ENCODE measurements at regions not wholly inside any gene's neighbourhood (a gene's known extent, or its start where the extent isn't known, plus 50 kb on each side); places are given as distances from the start of the nearest gene placed in this dataset.
"Not testable (repeated sequence)": the region's sequence is repeated elsewhere in the genome, so short reads cannot be mapped to it uniquely, and the experiment has no call there.

GRCh38 chr5:167355346-167355745 is 936.1 kb upstream of the WWC1 start:
- 54% methylated on average over 5 of the region's 5 CpGs for WGBS

GRCh38 chr5:167356374-167356773 is 935.1 kb upstream of the WWC1 start:
- Histone ChIP-seq H3K36me3 (ENCODE audit: insufficient read depth) (no peaks in the 10 kb centered on the region), H3K4me3 (ENCODE audit: low read depth, low read length) (no peak overlapping the region), H3K27ac (ENCODE audit: low read depth) (no peak overlapping the region), H3K4me1 (ENCODE audit: insufficient read depth) (no peaks in the 10 kb centered on the region)
- 88% methylated on average over 1 of the region's 1 CpG for WGBS
- DNase-seq (ENCODE audit: extremely low spot score) = no peak

More at GRCh38 chr5:167355346-167355745, 936.1 kb upstream of the WWC1 start:
- H3K4me3 ChIP-seq (ENCODE audit: low read depth, low read length) = no peak overlapping the region
- no peak for DNase-seq (ENCODE audit: extremely low spot score)
- H3K27ac ChIP-seq (ENCODE audit: low read depth) = no peak overlapping the region
- no peaks in the 10 kb centered on the region for H3K36me3 ChIP-seq (ENCODE audit: insufficient read depth)
- H3K4me1 ChIP-seq (ENCODE audit: insufficient read depth) = no peaks in the 10 kb centered on the region

DNA sequence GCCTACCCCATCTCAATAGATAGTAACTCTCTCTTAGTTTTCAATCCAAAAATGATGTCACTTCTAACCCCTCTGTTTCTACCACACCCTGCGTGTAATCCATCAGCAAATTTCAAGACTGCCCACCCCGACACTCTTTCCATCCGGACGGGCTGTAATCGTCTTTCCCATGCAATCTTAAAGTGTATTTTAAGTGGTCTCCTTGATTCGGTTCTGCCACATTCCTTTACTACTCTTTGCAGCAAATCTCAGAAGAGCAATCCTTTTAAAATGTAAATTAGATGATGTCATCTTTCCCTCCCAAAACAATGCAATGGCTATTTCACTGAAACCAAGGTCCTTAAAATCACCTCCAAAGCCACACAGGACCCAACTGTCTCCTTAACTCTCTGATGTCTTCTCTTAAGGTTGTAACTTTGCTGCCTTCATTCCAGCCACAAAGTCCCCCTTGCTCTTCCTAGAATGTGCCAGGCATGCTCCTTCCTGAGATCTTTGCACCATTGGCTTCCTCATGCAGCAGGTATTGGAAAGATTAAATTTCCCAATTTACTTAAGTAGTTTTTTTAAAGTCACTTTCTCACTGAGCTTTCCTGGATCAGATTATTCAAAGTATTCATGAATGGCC is 932.5 kb upstream of the WWC1 start:
- no peaks in the 10 kb centered on the region for H3K4me1 ChIP-seq (ENCODE audit: insufficient read depth)
- H3K36me3 ChIP-seq (ENCODE audit: insufficient read depth) = no peaks in the 10 kb centered on the region
- WGBS = 47% methylated on average over 6 of the region's 6 CpGs
- no peak overlapping the region for H3K4me3 ChIP-seq (ENCODE audit: low read depth, low read length)
- no peak for DNase-seq (ENCODE audit: extremely low spot score)
- no peak overlapping the region for H3K27ac ChIP-seq (ENCODE audit: low read depth)

GRCh38 chr5:167361795-167362194 is 929.6 kb upstream of the WWC1 start:
- no peak for DNase-seq (ENCODE audit: extremely low spot score)
- Histone ChIP-seq H3K36me3 (ENCODE audit: insufficient read depth) (no peaks in the 10 kb centered on the region), H3K27ac (ENCODE audit: low read depth) (no peak overlapping the region), H3K4me3 (ENCODE audit: low read depth, low read length) (no peak overlapping the region), H3K4me1 (ENCODE audit: insufficient read depth) (no peaks in the 10 kb centered on the region)
- 67% methylated on average over 1 of the region's 1 CpG for WGBS

GRCh38 chr5:167363065-167363464 is 928.4 kb upstream of the WWC1 start:
- H3K4me3 ChIP-seq (ENCODE audit: low read depth, low read length) = no peak overlapping the region
- DNase-seq (ENCODE audit: extremely low spot score) = no peak
- WGBS = 96% methylated on average over 2 of the region's 2 CpGs
- no peak overlapping the region for H3K27ac ChIP-seq (ENCODE audit: low read depth)
- no peaks in the 10 kb centered on the region for H3K36me3 ChIP-seq (ENCODE audit: insufficient read depth)
- H3K4me1 ChIP-seq (ENCODE audit: insufficient read depth) = no peaks in the 10 kb centered on the region

- Histone ChIP-seq H3K4me3 (ENCODE audit: low read depth, low read length) (no peak overlapping the region), H3K36me3 (ENCODE audit: insufficient read depth) (no peaks in the 10 kb centered on the region), H3K27ac (ENCODE audit: low read depth) (no peak overlapping the region), H3K4me1 (ENCODE audit: insufficient read depth) (no peaks in the 10 kb centered on the region)
- 86% methylated on average over 17 of the region's 17 CpGs for WGBS
- DNase-seq (ENCODE audit: extremely low spot score) = no peak
Observed at GRCh38 chr5:167375125-167375524, 916.3 kb upstream of the WWC1 start.

DNA sequence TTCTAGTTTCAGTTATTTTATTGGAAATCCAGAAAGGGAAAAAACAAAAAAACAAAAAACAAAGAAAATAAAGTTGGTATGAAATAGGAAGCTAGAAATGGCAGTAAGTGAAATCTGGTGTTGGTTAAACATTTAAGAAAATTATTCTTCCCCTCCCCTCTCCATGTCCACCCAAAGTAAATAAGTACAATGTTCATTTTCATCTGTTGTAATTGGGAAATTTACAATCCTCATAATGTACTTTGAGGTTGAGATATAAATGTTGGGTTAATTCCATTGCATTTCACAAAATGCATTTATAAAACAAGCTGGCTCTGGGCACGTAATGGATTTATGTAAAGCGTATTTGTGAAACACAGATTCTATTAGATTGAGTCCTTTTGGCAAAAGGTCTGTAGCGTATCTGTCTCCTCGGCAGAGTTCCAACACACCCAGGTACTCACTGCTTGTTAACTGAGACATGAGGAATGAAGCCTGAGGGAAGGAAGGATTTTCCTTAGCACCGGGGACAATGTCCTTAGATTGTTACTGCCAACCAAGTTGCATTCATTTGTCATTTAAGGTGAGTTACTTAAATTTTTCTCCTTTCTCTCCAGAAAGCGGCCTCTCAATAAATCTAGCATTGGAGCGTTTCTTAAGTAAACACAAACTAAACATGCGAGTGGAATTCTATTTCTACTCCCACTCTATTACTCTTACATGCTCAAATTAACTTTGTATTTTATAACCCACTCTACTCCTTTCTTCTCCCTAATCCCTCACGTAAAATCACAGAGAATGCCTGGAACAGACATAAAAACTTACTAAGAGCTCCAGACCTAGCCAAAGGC is 912.3 kb upstream of the WWC1 start:
- WGBS = 49% methylated on average over 9 of the region's 9 CpGs
- peak; percentile 47 for DNase-seq (ENCODE audit: extremely low spot score)

GRCh38 chr5:167381457-167381856 is 910.0 kb upstream of the WWC1 start:
- H3K27ac ChIP-seq (ENCODE audit: low read depth) = no peak overlapping the region
- WGBS = 86% methylated on average over 1 of the region's 1 CpG
- no peak for DNase-seq (ENCODE audit: extremely low spot score)

More for the DNA sequence above, 912.3 kb upstream of the WWC1 start:
- no peak overlapping the region for H3K4me3 ChIP-seq (ENCODE audit: low read depth, low read length)
- H3K4me1 ChIP-seq (ENCODE audit: insufficient read depth) = no peaks in the 10 kb centered on the region
- H3K36me3 ChIP-seq (ENCODE audit: insufficient read depth) = no peaks in the 10 kb centered on the region
- no peak overlapping the region for H3K27ac ChIP-seq (ENCODE audit: low read depth)

GRCh38 chr5:167389537-167389936 is 901.9 kb upstream of the WWC1 start:
- WGBS = 90% methylated on average over 4 of the region's 4 CpGs
- Histone ChIP-seq H3K27ac (ENCODE audit: low read depth) (no peak overlapping the region), H3K36me3 (ENCODE audit: insufficient read depth) (no peaks in the 10 kb centered on the region), H3K4me1 (ENCODE audit: insufficient read depth) (no peaks in the 10 kb centered on the region), H3K4me3 (ENCODE audit: low read depth, low read length) (no peak overlapping the region)
- no peak for DNase-seq (ENCODE audit: extremely low spot score)

More at GRCh38 chr5:167381457-167381856, 910.0 kb upstream of the WWC1 start:
- Histone ChIP-seq H3K4me3 (ENCODE audit: low read depth, low read length) (no peak overlapping the region), H3K4me1 (ENCODE audit: insufficient read depth) (no peaks in the 10 kb centered on the region), H3K36me3 (ENCODE audit: insufficient read depth) (no peaks in the 10 kb centered on the region)

- not testable (repeated sequence) for H3K27ac ChIP-seq (ENCODE audit: low read depth); H3K36me3 ChIP-seq (ENCODE audit: insufficient read depth); DNase-seq (ENCODE audit: extremely low spot score); H3K4me3 ChIP-seq (ENCODE audit: low read depth, low read length); H3K4me1 ChIP-seq (ENCODE audit: insufficient read depth)
- 83% methylated on average over 4 of the region's 4 CpGs for WGBS
Observed at GRCh38 chr5:167391286-167391685, 900.2 kb upstream of the WWC1 start.

GRCh38 chr5:167392240-167392639 is 899.2 kb upstream of the WWC1 start:
- DNase-seq (ENCODE audit: extremely low spot score) = no peak
- Histone ChIP-seq H3K36me3 (ENCODE audit: insufficient read depth) (no peaks in the 10 kb centered on the region), H3K27ac (ENCODE audit: low read depth) (no peak overlapping the region), H3K4me1 (ENCODE audit: insufficient read depth) (no peaks in the 10 kb centered on the region), H3K4me3 (ENCODE audit: low read depth, low read length) (no peak overlapping the region)
- 67% methylated on average over 5 of the region's 5 CpGs for WGBS

- Histone ChIP-seq H3K4me1 (ENCODE audit: insufficient read depth) (no peaks in the 10 kb centered on the region), H3K27ac (ENCODE audit: low read depth) (no peak overlapping the region), H3K36me3 (ENCODE audit: insufficient read depth) (no peaks in the 10 kb centered on the region), H3K4me3 (ENCODE audit: low read depth, low read length) (no peak overlapping the region)
- no peak for DNase-seq (ENCODE audit: extremely low spot score)
Observed at GRCh38 chr5:167393358-167393757, 898.1 kb upstream of the WWC1 start.

DNA sequence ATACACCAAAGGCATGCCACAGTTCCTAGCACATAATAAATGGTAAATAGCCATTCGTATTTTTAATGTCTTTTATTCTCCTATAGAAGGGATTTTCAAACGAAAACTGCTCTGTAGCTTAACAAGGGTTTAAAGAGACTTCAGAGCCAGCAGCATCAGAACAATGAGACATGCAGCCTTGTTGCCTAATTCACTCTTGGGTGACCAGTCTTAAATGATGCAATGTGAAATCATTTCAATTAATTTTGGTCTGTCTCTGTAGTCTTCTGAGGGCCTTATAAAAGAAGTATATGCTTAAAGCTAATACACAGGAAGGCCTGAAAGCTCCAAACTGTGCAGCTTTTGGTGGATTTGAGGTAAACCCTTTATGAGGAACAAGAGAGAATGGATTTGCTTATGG is 888.8 kb upstream of the WWC1 start:
- Histone ChIP-seq H3K27ac (ENCODE audit: low read depth) (no peak overlapping the region), H3K4me3 (ENCODE audit: low read depth, low read length) (no peak overlapping the region), H3K36me3 (ENCODE audit: insufficient read depth) (no peaks in the 10 kb centered on the region), H3K4me1 (ENCODE audit: insufficient read depth) (no peaks in the 10 kb centered on the region)
- no peak for DNase-seq (ENCODE audit: extremely low spot score)
- 63% methylated on average over 2 of the region's 2 CpGs for WGBS

- H3K36me3 ChIP-seq (ENCODE audit: insufficient read depth) = no peaks in the 10 kb centered on the region
- no peak overlapping the region for H3K4me3 ChIP-seq (ENCODE audit: low read depth, low read length)
- H3K27ac ChIP-seq (ENCODE audit: low read depth) = no peak overlapping the region
- no peak for DNase-seq (ENCODE audit: extremely low spot score)
- H3K4me1 ChIP-seq (ENCODE audit: insufficient read depth) = no peaks in the 10 kb centered on the region
Observed at GRCh38 chr5:167406513-167406912, 884.9 kb upstream of the WWC1 start.
